OCI-LY3 (cell line): ENCODE measurements at regions not wholly inside any gene's neighbourhood (a gene's known extent, or its start where the extent isn't known, plus 50 kb on each side); places are given as distances from the start of the nearest gene placed in this dataset.

Source experiments
- CTCF ChIP-seq: fragments of 200-600, 300-600 bp; sonication (generic); IDR thresholded peaks from 2 replicates; pipeline ENCODE4 v1.5.1; 2014; ENCODE audit warnings: antibody characterized with exemption, low read length, low read depth
- EZH2phosphoT487 ChIP-seq: fragments of 200-600 bp; shearing (Covaris generic); IDR thresholded peaks from 2 replicates; pipeline ENCODE4 v1.6.1; 2018; ENCODE audit warnings: antibody characterized with exemption, mixed run types, low read depth

GRCh38 chr7:16343612-16344011 lies 77.7 kb downstream of the CRPPA start:
- TF ChIP-seq CTCF, result no peak
- TF ChIP-seq EZH2phosphoT487, result no peak
